Bone marrow (tissue), 2 donors: ENCODE measurements at regions not wholly inside any gene's neighbourhood (a gene's known extent, or its start where the extent isn't known, plus 50 kb on each side); places are given as distances from the start of the nearest gene placed in this dataset.

Experiments used
- DNase-seq, 2 donors: peaks; one replicate each; lab custom pipeline; 2025; lab: John Stamatoyannopoulos, UW

GRCh38 chr4:171759274-171759673, 53.9 kb upstream of the GALNTL6 start:
- no peak for DNase-seq

- no peak for DNase-seq
Measured at GRCh38 chr4:171751538-171751937, 61.7 kb upstream of the GALNTL6 start.

GRCh38 chr4:171746418-171746817, 66.8 kb upstream of the GALNTL6 start:
- no peak for DNase-seq

- no peak for DNase-seq
Measured at GRCh38 chr4:171742436-171742835, 70.8 kb upstream of the GALNTL6 start.

- no peak for DNase-seq
Measured at GRCh38 chr4:171727185-171727584, 86.0 kb upstream of the GALNTL6 start.

- DNase-seq, result no peak
Measured at GRCh38 chr4:171721937-171722336, 91.3 kb upstream of the GALNTL6 start.

GRCh38 chr4:171719691-171720090, 93.5 kb upstream of the GALNTL6 start:
- no peak for DNase-seq

GRCh38 chr4:171718665-171719064, 94.5 kb upstream of the GALNTL6 start:
- no peak for DNase-seq

- no peak for DNase-seq
Measured at GRCh38 chr4:171718069-171718468, 95.1 kb upstream of the GALNTL6 start.

GRCh38 chr4:171717231-171717741, 95.9 kb upstream of the GALNTL6 start:
- DNase-seq, result no peak

- DNase-seq, result no peak
Measured at GRCh38 chr4:171715973-171716372, 97.2 kb upstream of the GALNTL6 start.

GRCh38 chr4:171714791-171715454, 98.3 kb upstream of the GALNTL6 start:
- DNase-seq, result no peak

GRCh38 chr4:171710743-171711142, 102.5 kb upstream of the GALNTL6 start:
- DNase-seq, result no peak

- peak in 1 of 2 donors; percentile 55 for DNase-seq
Measured at GRCh38 chr4:171676555-171677215, 136.5 kb upstream of the GALNTL6 start.

- no peak for DNase-seq
Measured at GRCh38 chr4:171674781-171675180, 138.4 kb upstream of the GALNTL6 start.

GRCh38 chr4:171668403-171668802, 144.8 kb upstream of the GALNTL6 start:
- no peak for DNase-seq

GRCh38 chr4:171667906-171668305, 145.3 kb upstream of the GALNTL6 start:
- DNase-seq, result no peak

GRCh38 chr4:171651071-171651470, 162.1 kb upstream of the GALNTL6 start:
- no peak for DNase-seq

GRCh38 chr4:171650543-171650942, 162.7 kb upstream of the GALNTL6 start:
- DNase-seq, result no peak

- DNase-seq, result no peak
Measured at GRCh38 chr4:171648926-171649325, 164.3 kb upstream of the GALNTL6 start.

- no peak for DNase-seq
Measured at GRCh38 chr4:171646984-171647383, 166.2 kb upstream of the GALNTL6 start.

GRCh38 chr4:171644430-171645057, 168.7 kb upstream of the GALNTL6 start:
- no peak for DNase-seq

- DNase-seq, result peak in 1 of 2 donors; percentile 34
Measured at GRCh38 chr4:171639540-171639939, 173.7 kb upstream of the GALNTL6 start.
